ENCODE measurements at regions not wholly inside any gene's neighbourhood (a gene's known extent, or its start where the extent isn't known, plus 50 kb on each side); places are given as distances from the start of the nearest gene placed in this dataset.

GRCh38 chr12:67759829-67760228 is 111.3 kb downstream of the DYRK2 start:
- TF ChIP-seq CTCF (IDR thresholded peaks at IDR 0.05; ENCODE audit: insufficient read depth, low read length, poor library complexity, severe bottlenecking) (no peak), EZH2phosphoT487 (conservative IDR thresholded peaks at IDR 0.05; ENCODE audit: low read length) (no peak)

Data from SU-DHL-6 (cell line).